ENCODE measurements at regions not wholly inside any gene's neighbourhood (a gene's known extent, or its start where the extent isn't known, plus 50 kb on each side); places are given as distances from the start of the nearest gene placed in this dataset.
A peak's percentile ranks its signal among the peaks of the same experiment; 100 is the strongest.

DNA sequence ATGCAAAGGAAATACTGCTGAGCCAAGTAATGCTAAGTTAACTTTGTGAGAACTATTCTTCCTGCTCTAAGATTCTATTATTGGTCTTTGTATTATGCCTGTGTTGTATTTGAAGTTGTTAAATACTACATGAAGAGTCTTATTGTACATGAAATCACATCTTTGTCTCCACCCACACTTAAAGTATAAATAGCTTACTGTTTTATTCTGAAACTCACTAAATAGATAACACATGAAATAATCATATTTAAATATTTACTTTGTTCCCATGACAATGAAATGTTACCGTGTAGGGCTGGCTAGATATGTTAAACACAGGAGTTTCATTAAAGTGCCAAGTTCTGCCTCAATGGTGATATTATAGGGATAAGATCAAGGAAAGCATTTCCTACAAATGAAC lies 562.1 kb upstream of the ATXN8OS start (continued):
- TF ChIP-seq, protein P1, sequence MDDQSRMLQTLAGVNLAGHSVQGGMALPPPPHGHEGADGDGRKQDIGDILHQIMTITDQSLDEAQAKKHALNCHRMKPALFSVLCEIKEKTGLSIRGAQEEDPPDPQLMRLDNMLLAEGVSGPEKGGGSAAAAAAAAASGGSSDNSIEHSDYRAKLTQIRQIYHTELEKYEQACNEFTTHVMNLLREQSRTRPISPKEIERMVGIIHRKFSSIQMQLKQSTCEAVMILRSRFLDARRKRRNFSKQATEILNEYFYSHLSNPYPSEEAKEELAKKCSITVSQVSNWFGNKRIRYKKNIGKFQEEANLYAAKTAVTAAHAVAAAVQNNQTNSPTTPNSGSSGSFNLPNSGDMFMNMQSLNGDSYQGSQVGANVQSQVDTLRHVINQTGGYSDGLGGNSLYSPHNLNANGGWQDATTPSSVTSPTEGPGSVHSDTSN (IDR thresholded peaks at IDR 0.05) = no peak
- TF ChIP-seq, protein P2, sequence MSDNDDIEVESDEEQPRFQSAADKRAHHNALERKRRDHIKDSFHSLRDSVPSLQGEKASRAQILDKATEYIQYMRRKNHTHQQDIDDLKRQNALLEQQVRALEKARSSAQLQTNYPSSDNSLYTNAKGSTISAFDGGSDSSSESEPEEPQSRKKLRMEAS (IDR thresholded peaks at IDR 0.05; ENCODE audit: low read depth) = no peak
- TF ChIP-seq RAD21 (IDR thresholded peaks at IDR 0.05; ENCODE audit: low read length) = no peak
- TF ChIP-seq RCOR1 (IDR thresholded peaks at IDR 0.05; ENCODE audit: low read length) = no peak

DNA sequence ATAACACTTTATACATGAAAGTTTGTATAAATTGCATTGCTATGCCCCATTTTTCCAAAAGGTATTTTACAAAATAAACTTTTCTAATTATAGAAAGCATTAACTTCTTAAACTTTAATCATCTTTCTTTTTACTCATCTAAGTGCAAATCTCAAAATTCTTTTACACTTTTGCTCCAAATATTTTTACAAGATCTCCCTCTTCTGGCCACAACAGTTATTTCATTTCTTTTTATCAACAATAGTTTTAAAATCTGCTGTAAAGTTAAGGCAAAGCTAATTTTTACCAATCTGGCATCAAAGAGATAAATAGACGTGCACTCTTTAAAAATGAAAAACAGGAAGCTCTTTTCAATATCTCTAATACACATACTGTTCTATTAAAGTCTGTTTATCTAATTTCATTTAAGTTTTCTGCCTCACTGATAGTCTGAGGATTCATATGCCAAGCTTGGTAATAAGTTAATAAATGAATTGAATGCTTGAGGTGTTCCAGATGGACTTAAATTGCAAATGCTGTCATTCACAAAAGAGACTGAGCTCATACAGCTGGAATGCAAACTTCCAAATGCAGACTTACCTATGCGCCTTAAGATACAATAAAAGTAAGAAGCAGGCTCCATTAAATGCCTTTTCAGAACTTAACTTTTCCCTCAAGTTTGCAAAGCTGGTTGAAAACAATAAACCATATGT lies 583.0 kb upstream of the ATXN8OS start:
- no peak overlapping the region for H2AFZ ChIP-seq (ENCODE audit: low read depth)
- no peak overlapping the region for H3K9ac ChIP-seq
- H4K20me1 ChIP-seq (ENCODE audit: insufficient read depth) = no peaks in the 10 kb centered on the region
- no peaks in the 10 kb centered on the region for H3F3A ChIP-seq (replicated peaks; ENCODE audit: insufficient read depth)
- no peaks in the 10 kb centered on the region for H3K9me3 ChIP-seq
- H3K36me3 ChIP-seq (replicated peaks in 1 of 2; ENCODE audit: control insufficient read depth in 1 of 2, insufficient read depth in 2 of 2, low read length in 1 of 2) = no peaks in the 10 kb centered on the region
- no peak overlapping the region for H3K4me2 ChIP-seq
- H3K79me2 ChIP-seq (ENCODE audit: insufficient read depth) = no peaks in the 10 kb centered on the region
- no peak for TF ChIP-seq JUND (IDR thresholded peaks at IDR 0.05)
- peak; percentile 62 for TF ChIP-seq RAD21 (IDR thresholded peaks at IDR 0.05; ENCODE audit: low read length)
- 0 out of 2 replicates have a peak, but pooled peaks have one; percentile 16 for TF ChIP-seq SMC3 (IDR thresholded peaks at IDR 0.05; ENCODE audit: low read depth, low read length)
- TF ChIP-seq, protein P3, sequence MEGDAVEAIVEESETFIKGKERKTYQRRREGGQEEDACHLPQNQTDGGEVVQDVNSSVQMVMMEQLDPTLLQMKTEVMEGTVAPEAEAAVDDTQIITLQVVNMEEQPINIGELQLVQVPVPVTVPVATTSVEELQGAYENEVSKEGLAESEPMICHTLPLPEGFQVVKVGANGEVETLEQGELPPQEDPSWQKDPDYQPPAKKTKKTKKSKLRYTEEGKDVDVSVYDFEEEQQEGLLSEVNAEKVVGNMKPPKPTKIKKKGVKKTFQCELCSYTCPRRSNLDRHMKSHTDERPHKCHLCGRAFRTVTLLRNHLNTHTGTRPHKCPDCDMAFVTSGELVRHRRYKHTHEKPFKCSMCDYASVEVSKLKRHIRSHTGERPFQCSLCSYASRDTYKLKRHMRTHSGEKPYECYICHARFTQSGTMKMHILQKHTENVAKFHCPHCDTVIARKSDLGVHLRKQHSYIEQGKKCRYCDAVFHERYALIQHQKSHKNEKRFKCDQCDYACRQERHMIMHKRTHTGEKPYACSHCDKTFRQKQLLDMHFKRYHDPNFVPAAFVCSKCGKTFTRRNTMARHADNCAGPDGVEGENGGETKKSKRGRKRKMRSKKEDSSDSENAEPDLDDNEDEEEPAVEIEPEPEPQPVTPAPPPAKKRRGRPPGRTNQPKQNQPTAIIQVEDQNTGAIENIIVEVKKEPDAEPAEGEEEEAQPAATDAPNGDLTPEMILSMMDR (IDR thresholded peaks at IDR 0.05) = peak; percentile 61
- ChIA-PET CTCF (interaction anchor here (0.7 to 2.7 kb wide), 15 partner anchors 8 to 1737 kb away, joined by 3 to 9 read pairs (median 4); no protein-coding TSS in a partner anchor), POLR2A (no interaction called here)
- no peaks in the 10 kb centered on the region for H3K27me3 ChIP-seq (ENCODE audit: insufficient read depth)
- WGBS (ENCODE audit: low lambda C conversion rate) = 39% methylated on average over 2 of the region's 2 CpGs
- no peak overlapping the region; a peak in 1 of 4 replicates for H3K4me3 ChIP-seq (ENCODE audit: low read depth in 2 of 2, low read length in 1 of 2)
- H3K9me2 ChIP-seq = no peaks in the 10 kb centered on the region
- no peak for DNase-seq
- no peaks in the 10 kb centered on the region for H3K4me1 ChIP-seq (ENCODE audit: control insufficient read depth in 1 of 2, insufficient read depth in 2 of 2, low read depth in 1 of 2, low read length in 1 of 2)
- H3K27ac ChIP-seq (ENCODE audit: low read depth in 2 of 2, low read length in 1 of 2) = no peak overlapping the region

DNA sequence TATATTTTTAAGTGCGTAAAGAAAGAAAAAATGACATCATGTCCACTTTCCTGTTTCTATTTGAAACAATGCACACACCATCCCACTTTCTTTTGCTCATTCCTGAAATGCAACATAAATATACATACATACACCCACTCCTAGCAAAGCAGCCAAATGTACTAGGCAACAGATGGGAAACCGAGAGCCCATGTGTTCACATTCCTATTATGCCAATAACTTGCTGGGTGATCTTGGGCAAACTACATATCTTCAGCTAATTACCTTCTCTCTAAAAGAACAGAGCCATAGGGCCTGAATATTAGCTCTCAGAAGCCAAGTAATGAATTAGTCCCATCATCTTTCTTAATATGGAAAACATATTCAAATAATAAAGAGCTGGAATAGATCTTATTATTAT lies 610.6 kb upstream of the ATXN8OS start:
- no peaks in the 10 kb centered on the region for H3K36me3 ChIP-seq (replicated peaks in 1 of 2; ENCODE audit: control insufficient read depth in 1 of 2, insufficient read depth in 2 of 2, low read length in 1 of 2)
- no peaks in the 10 kb centered on the region for H4K20me1 ChIP-seq (ENCODE audit: insufficient read depth)
- TF ChIP-seq EP300 (IDR thresholded peaks at IDR 0.05; ENCODE audit: borderline replicate concordance in 1 of 2, low read depth in 1 of 2, low read length in 1 of 2) (no peak), EZH2phosphoT487 (IDR thresholded peaks at IDR 0.05; ENCODE audit: borderline replicate concordance, low read depth) (no peak), MEF2A (IDR thresholded peaks at IDR 0.05; ENCODE audit: borderline replicate concordance, low read depth) (no peak)
- TF ChIP-seq, protein P4, sequence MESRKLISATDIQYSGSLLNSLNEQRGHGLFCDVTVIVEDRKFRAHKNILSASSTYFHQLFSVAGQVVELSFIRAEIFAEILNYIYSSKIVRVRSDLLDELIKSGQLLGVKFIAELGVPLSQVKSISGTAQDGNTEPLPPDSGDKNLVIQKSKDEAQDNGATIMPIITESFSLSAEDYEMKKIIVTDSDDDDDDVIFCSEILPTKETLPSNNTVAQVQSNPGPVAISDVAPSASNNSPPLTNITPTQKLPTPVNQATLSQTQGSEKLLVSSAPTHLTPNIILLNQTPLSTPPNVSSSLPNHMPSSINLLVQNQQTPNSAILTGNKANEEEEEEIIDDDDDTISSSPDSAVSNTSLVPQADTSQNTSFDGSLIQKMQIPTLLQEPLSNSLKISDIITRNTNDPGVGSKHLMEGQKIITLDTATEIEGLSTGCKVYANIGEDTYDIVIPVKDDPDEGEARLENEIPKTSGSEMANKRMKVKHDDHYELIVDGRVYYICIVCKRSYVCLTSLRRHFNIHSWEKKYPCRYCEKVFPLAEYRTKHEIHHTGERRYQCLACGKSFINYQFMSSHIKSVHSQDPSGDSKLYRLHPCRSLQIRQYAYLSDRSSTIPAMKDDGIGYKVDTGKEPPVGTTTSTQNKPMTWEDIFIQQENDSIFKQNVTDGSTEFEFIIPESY (IDR thresholded peaks at IDR 0.05; ENCODE audit: borderline replicate concordance, low read depth) = no peak
- TF ChIP-seq, protein P2 (IDR thresholded peaks at IDR 0.05; ENCODE audit: low read depth) = no peak
- H3F3A ChIP-seq (replicated peaks; ENCODE audit: insufficient read depth) = no peaks in the 10 kb centered on the region
- ChIA-PET CTCF (no interaction called here), POLR2A (no interaction called here)
- H3K4me1 ChIP-seq (ENCODE audit: control insufficient read depth in 1 of 2, insufficient read depth in 2 of 2, low read depth in 1 of 2, low read length in 1 of 2) = no peaks in the 10 kb centered on the region
- H3K27ac ChIP-seq (ENCODE audit: low read depth in 2 of 2, low read length in 1 of 2) = no peak overlapping the region
- no peaks in the 10 kb centered on the region for H3K9me3 ChIP-seq
- H3K9ac ChIP-seq = no peak overlapping the region
- H3K27me3 ChIP-seq (ENCODE audit: insufficient read depth) = no peaks in the 10 kb centered on the region
- no peaks in the 10 kb centered on the region for H3K79me2 ChIP-seq (ENCODE audit: insufficient read depth)
- WGBS (ENCODE audit: low lambda C conversion rate) = 41% methylated on average over 2 of the region's 2 CpGs
- H3K9me2 ChIP-seq = no peaks in the 10 kb centered on the region
- H2AFZ ChIP-seq (ENCODE audit: low read depth) = no peak overlapping the region
- H3K4me3 ChIP-seq (ENCODE audit: low read depth in 2 of 2, low read length in 1 of 2) = no peak overlapping the region
- no peak for DNase-seq
- H3K4me2 ChIP-seq = no peak overlapping the region

Measured in SK-N-SH (cell line).